HCT116 (cell line): ENCODE measurements at regions not wholly inside any gene's neighbourhood (a gene's known extent, or its start where the extent isn't known, plus 50 kb on each side); places are given as distances from the start of the nearest gene placed in this dataset.

Source experiments
- ATAC-seq: fragments of 200-7000 bp; cut with Tn5 transposase; 2 replicates; pipeline ENCODE4 v1.9.1; 2020; ENCODE audit warnings: mild to moderate bottlenecking, moderate library complexity
- BruUV-seq: library from RNA; stranded (reverse); fragments of 400-500 nt; replicated peaks from 2 replicates; lab custom pipeline; 2021; lab: Mats Ljungman, UMichigan
- CTCF ChIA-PET: fragments of 300-600 bp; sonication (Branson Sonifier 250); formaldehyde crosslinking; loops from one replicate; lab custom pipeline; 2021; ENCODE audit warnings: antibody characterized with exemption; lab: Charles Lee
- POLR2A ChIA-PET: fragments of 300-600, 350-600 bp; sonication (Branson Sonifier 250); formaldehyde crosslinking; loops from one replicate; lab custom pipeline; 2021; ENCODE audit warnings: antibody characterized with exemption; lab: Charles Lee
- RAD21 ChIA-PET, 2 experiments: fragments of 300-600 bp; sonication (Branson Sonifier 250); formaldehyde crosslinking; loops; one replicate each; lab custom pipeline; 2023; ENCODE audit warnings: low total read pairs in 2 of 2; ENCODE audit not compliant: uncharacterized antibody in 2 of 2, unreplicated experiment in 2 of 2, low non-redundant PET in 1 of 2; lab: Charles Lee
- DNase-seq: peaks from one replicate; pipeline ENCODE4 v3.0.0-alpha.2; 2010; ENCODE audit warnings: low read depth, low spot score
- H2AFZ ChIP-seq: fragments of 200-600 bp; shearing (Covaris generic), sonication (generic); 2 replicates; pipeline ENCODE4 v1.6.1; 2017; ENCODE audit warnings: low read depth, mixed run types, mixed read lengths, antibody characterized with exemption, low read length; ENCODE audit not compliant: poor library complexity, severe bottlenecking
- H3K27ac ChIP-seq: 2 replicates; pipeline ENCODE4 v1.5.1; 2012; ENCODE audit warnings: low read depth, low read length
- H3K27me3 ChIP-seq: fragments of 200-600 bp; sonication (generic); 2 replicates; pipeline ENCODE4 v1.6.1; 2016; ENCODE audit warnings: mixed run types, low read length, mixed read lengths; ENCODE audit not compliant: insufficient read depth
- H3K36me3 ChIP-seq, 2 experiments: fragments of 200-500 bp in 1 of 2; fragments of 200-600 bp in 1 of 2; sonication (Bioruptor generic) in 1 of 2; sonication (generic) in 1 of 2; 2 replicates each; pipeline versions ENCODE4 v1.5.1 to v1.6.1; 2014 to 2016; ENCODE audit warnings: low read length in 2 of 2, inconsistent platforms in 1 of 2, mixed read lengths in 1 of 2, mixed run types in 1 of 2; ENCODE audit not compliant: insufficient read depth in 2 of 2, control insufficient read depth in 1 of 2
- H3K4me1 ChIP-seq, 2 experiments: fragments of 200-600 bp in 1 of 2; sonication (generic) in 1 of 2; 2 replicates each; pipeline versions ENCODE4 v1.5.1 to v1.6.1; 2012 to 2017; ENCODE audit warnings: low read length in 2 of 2, inconsistent platforms in 1 of 2, mild to moderate bottlenecking in 1 of 2, mixed read lengths in 1 of 2, mixed run types in 1 of 2, moderate library complexity in 1 of 2; ENCODE audit not compliant: insufficient read depth in 2 of 2, control insufficient read depth in 1 of 2
- H3K4me2 ChIP-seq: fragments of 200-600 bp; sonication (generic); 2 replicates; pipeline ENCODE4 v1.6.1; 2017; ENCODE audit warnings: mixed run types, low read length, mixed read lengths
- H3K4me3 ChIP-seq, 2 experiments: fragments of 200-600 bp in 1 of 2; sonication (generic) in 1 of 2; replicated peaks in 1 of 2; 2 replicates each; pipeline ENCODE4 v1.5.1; 2011 to 2016; ENCODE audit warnings: low read length in 2 of 2, control low read depth in 1 of 2, low read depth in 1 of 2, mild to moderate bottlenecking in 1 of 2, mixed read lengths in 1 of 2, mixed run types in 1 of 2
- H3K79me2 ChIP-seq: fragments of 200-600 bp; sonication (generic); 2 replicates; pipeline ENCODE4 v1.6.1; 2017; ENCODE audit warnings: mild to moderate bottlenecking, mixed run types, low read length, moderate library complexity, mixed read lengths; ENCODE audit not compliant: insufficient read depth
- H3K9ac ChIP-seq: fragments of 200-600 bp; sonication (generic); 2 replicates; pipeline ENCODE4 v1.6.1; 2016; ENCODE audit warnings: low read length, mixed read lengths
- H3K9me2 ChIP-seq: fragments of 200-600 bp; sonication (generic), shearing (Covaris generic); 2 replicates; pipeline ENCODE4 v1.6.1; 2017; ENCODE audit warnings: mixed run types, mild to moderate bottlenecking, moderate library complexity; ENCODE audit not compliant: insufficient read depth
- H3K9me3 ChIP-seq, 2 experiments: fragments of 200-500 bp in 1 of 2; fragments of 200-600 bp in 1 of 2; sonication (Bioruptor generic) in 1 of 2; sonication (generic) in 1 of 2; 2 replicates each; pipeline ENCODE4 v1.6.1; 2014 to 2017; ENCODE audit warnings: low read length in 2 of 2, mixed read lengths in 2 of 2, inconsistent platforms in 1 of 2, low read depth in 1 of 2, mild to moderate bottlenecking in 1 of 2, mixed run types in 1 of 2, moderate library complexity in 1 of 2; ENCODE audit not compliant: control insufficient read depth in 1 of 2, insufficient read depth in 1 of 2
- H4K20me1 ChIP-seq: fragments of 200-600 bp; sonication (generic), shearing (Covaris generic); 2 replicates; pipeline ENCODE4 v1.6.1; 2017; ENCODE audit warnings: mixed run types, mild to moderate bottlenecking, moderate library complexity; ENCODE audit not compliant: insufficient read depth
- CEBPB ChIP-seq: IDR thresholded peaks from 2 replicates; pipeline ENCODE4 v1.6.1; 2012; ENCODE audit warnings: low read depth
- EGR1 ChIP-seq: IDR thresholded peaks from 2 replicates; pipeline ENCODE4 v1.6.1; 2012; ENCODE audit warnings: low read depth
- EZH2 ChIP-seq: fragments of 200-600 bp; sonication (generic); IDR thresholded peaks from 2 replicates; pipeline ENCODE4 v1.6.1; 2017; ENCODE audit warnings: antibody characterized with exemption, mixed run types
- FOSL1 ChIP-seq: IDR thresholded peaks from 2 replicates; pipeline ENCODE4 v1.6.1; 2012; ENCODE audit warnings: low read depth
- JUND ChIP-seq: IDR thresholded peaks from 2 replicates; pipeline ENCODE4 v1.6.1; 2012
- POLR2A ChIP-seq: IDR thresholded peaks from 2 replicates; pipeline ENCODE4 v1.7.0; 2011; ENCODE audit warnings: borderline replicate concordance; ENCODE audit not compliant: insufficient read depth, insufficient read length; ENCODE audit errors: extremely low read depth
- POLR2AphosphoS5 ChIP-seq: IDR thresholded peaks from 2 replicates; pipeline ENCODE4 v1.6.1; 2011; ENCODE audit warnings: mild to moderate bottlenecking, low read depth, low read length, moderate library complexity
- YY1 ChIP-seq: IDR thresholded peaks from 2 replicates; pipeline ENCODE4 v1.6.1; 2011; ENCODE audit warnings: low read length, low read depth, moderate library complexity, mild to moderate bottlenecking; ENCODE audit not compliant: insufficient replicate concordance; ENCODE audit errors: extremely low read depth
- intact Hi-C: fragments of 100-400 bp; cut with micrococcal nuclease; formaldehyde crosslinking; loops from 2 replicates; pipeline ENCODE4 v1.10.0; 2022
- TF ChIP-seq, protein P1 (sequence below), 3 experiments: fragments of 200-600 bp in 1 of 3; sonication (generic) in 1 of 3; IDR thresholded peaks in 2 of 3; conservative IDR thresholded peaks in 1 of 3; 2 replicates each; pipeline ENCODE4 v1.5.1; 2012 to 2017; ENCODE audit warnings: low read depth in 2 of 3, low read length in 2 of 3, antibody characterized with exemption in 1 of 3, borderline replicate concordance in 1 of 3, control low read depth in 1 of 3, mild to moderate bottlenecking in 1 of 3, mixed read lengths in 1 of 3, mixed run types in 1 of 3, moderate library complexity in 1 of 3; ENCODE audit not compliant: insufficient read depth in 1 of 3
- TF ChIP-seq, protein P2 (sequence below): IDR thresholded peaks from 2 replicates; pipeline ENCODE4 v1.6.1; 2012; ENCODE audit warnings: low read depth

DNA sequence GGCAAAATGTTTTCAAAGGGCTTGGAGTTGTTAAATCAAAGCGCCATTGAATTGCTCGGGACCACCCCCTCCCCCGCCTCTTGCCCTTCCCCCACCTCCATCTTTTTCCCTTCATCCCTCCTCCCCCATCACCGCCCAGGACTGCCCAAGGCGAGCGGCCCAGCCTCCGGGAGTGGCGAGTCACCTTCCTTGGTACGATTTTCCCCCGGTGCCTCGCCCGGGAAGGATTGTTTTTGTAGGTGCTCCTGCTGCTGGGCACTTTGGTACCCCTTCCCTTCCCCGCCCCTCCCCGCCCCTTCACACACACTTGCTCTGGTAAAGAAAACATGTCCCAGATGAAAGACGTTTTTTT is 61.2 kb downstream of the TMEM174 start:
- H3K79me2 ChIP-seq, result no peaks in the 10 kb centered on the region
- TF ChIP-seq POLR2A (no peak), POLR2AphosphoS5 (no peak), EZH2 (no peak), CEBPB (no peak), FOSL1 (no peak), YY1 (no peak)
- TF ChIP-seq, protein P1, sequence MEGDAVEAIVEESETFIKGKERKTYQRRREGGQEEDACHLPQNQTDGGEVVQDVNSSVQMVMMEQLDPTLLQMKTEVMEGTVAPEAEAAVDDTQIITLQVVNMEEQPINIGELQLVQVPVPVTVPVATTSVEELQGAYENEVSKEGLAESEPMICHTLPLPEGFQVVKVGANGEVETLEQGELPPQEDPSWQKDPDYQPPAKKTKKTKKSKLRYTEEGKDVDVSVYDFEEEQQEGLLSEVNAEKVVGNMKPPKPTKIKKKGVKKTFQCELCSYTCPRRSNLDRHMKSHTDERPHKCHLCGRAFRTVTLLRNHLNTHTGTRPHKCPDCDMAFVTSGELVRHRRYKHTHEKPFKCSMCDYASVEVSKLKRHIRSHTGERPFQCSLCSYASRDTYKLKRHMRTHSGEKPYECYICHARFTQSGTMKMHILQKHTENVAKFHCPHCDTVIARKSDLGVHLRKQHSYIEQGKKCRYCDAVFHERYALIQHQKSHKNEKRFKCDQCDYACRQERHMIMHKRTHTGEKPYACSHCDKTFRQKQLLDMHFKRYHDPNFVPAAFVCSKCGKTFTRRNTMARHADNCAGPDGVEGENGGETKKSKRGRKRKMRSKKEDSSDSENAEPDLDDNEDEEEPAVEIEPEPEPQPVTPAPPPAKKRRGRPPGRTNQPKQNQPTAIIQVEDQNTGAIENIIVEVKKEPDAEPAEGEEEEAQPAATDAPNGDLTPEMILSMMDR (IDR thresholded peaks at IDR 0.05 in 2 of 3, conservative IDR thresholded peaks at IDR 0.05 in 1 of 3; ENCODE audit: borderline replicate concordance in 1 of 3, insufficient read depth in 1 of 3, low read depth in 2 of 3, low read length in 2 of 3), result no peak
- H3K4me1 ChIP-seq, result peaks cover 0 to 4% of the 10 kb centered on the region in 2 experiments; a peak in 2 of 4 replicates
- ChIA-PET RAD21 (no interaction called here), POLR2A (no interaction called here), CTCF (no interaction called here)
- no peaks in the 10 kb centered on the region for H3K9me3 ChIP-seq
- intact Hi-C loops, result no loop called here
- no TSS peak for BruUV-seq
- H2AFZ ChIP-seq, result no peak overlapping the region
- H3K36me3 ChIP-seq, result no peaks in the 10 kb centered on the region
- no peak overlapping the region for H3K9ac ChIP-seq
- H4K20me1 ChIP-seq, result no peaks in the 10 kb centered on the region
- no peaks in the 10 kb centered on the region for H3K9me2 ChIP-seq
- H3K4me2 ChIP-seq, result no peak overlapping the region
- no peak overlapping the region for H3K4me3 ChIP-seq
- no peak for ATAC-seq
- no peak for DNase-seq
- H3K27me3 ChIP-seq, result no peaks in the 10 kb centered on the region
- no peak overlapping the region for H3K27ac ChIP-seq

- BruUV-seq, result no TSS peak
- CTCF ChIA-PET, result no interaction called here
- TF ChIP-seq JUND (no peak), EGR1 (no peak)
- TF ChIP-seq, protein P2, sequence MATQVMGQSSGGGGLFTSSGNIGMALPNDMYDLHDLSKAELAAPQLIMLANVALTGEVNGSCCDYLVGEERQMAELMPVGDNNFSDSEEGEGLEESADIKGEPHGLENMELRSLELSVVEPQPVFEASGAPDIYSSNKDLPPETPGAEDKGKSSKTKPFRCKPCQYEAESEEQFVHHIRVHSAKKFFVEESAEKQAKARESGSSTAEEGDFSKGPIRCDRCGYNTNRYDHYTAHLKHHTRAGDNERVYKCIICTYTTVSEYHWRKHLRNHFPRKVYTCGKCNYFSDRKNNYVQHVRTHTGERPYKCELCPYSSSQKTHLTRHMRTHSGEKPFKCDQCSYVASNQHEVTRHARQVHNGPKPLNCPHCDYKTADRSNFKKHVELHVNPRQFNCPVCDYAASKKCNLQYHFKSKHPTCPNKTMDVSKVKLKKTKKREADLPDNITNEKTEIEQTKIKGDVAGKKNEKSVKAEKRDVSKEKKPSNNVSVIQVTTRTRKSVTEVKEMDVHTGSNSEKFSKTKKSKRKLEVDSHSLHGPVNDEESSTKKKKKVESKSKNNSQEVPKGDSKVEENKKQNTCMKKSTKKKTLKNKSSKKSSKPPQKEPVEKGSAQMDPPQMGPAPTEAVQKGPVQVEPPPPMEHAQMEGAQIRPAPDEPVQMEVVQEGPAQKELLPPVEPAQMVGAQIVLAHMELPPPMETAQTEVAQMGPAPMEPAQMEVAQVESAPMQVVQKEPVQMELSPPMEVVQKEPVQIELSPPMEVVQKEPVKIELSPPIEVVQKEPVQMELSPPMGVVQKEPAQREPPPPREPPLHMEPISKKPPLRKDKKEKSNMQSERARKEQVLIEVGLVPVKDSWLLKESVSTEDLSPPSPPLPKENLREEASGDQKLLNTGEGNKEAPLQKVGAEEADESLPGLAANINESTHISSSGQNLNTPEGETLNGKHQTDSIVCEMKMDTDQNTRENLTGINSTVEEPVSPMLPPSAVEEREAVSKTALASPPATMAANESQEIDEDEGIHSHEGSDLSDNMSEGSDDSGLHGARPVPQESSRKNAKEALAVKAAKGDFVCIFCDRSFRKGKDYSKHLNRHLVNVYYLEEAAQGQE, result no peak
- TF ChIP-seq, all 23 proteins: peak for 0
- POLR2A ChIA-PET, result no interaction called here
- H3K27ac ChIP-seq, result no peak overlapping the region
- H3K9me2 ChIP-seq, result no peaks in the 10 kb centered on the region
- H3K36me3 ChIP-seq, result no peaks in the 10 kb centered on the region
- ATAC-seq (no peak), DNase-seq (no peak)
- H3K4me3 ChIP-seq, result no peak overlapping the region
- no peaks in the 10 kb centered on the region for H3K79me2 ChIP-seq
- peaks cover 0 to 6% of the 10 kb centered on the region in 2 experiments; a peak in 2 of 4 replicates for H3K4me1 ChIP-seq
- no peaks in the 10 kb centered on the region for H4K20me1 ChIP-seq
- intact Hi-C loops, result no loop called here
- H3K4me2 ChIP-seq, result no peak overlapping the region
- H2AFZ ChIP-seq, result no peak overlapping the region
- no peaks in the 10 kb centered on the region for H3K27me3 ChIP-seq
- RAD21 ChIA-PET, result no interaction called here
- H3K9me3 ChIP-seq, result no peaks in the 10 kb centered on the region
- no peak overlapping the region for H3K9ac ChIP-seq
These were observed 60.6 kb downstream of the TMEM174 start for GRCh38 chr5:73233461-73234203.
